ENCODE measurements at regions not wholly inside any gene's neighbourhood (a gene's known extent, or its start where the extent isn't known, plus 50 kb on each side); places are given as distances from the start of the nearest gene placed in this dataset.

GRCh38 chr2:128594953-128595677, 276.4 kb upstream of the HS6ST1 start (continued):
- peak; percentile 54 for TF ChIP-seq PAXIP1 (CRISPR knock-in tag; conservative IDR thresholded peaks at IDR 0.05)
- TF ChIP-seq DPF2 (CRISPR knock-in tag; IDR thresholded peaks at IDR 0.05; ENCODE audit: borderline replicate concordance, low read depth): peak; percentile 30; the same call in 1 of the 2 replicates
- TF ChIP-seq ZNF580 (CRISPR knock-in tag; IDR thresholded peaks at IDR 0.05; ENCODE audit: borderline replicate concordance, low read depth): peak; percentile 22; the same call in 1 of the 2 replicates
- TF ChIP-seq ZNF430 (CRISPR knock-in tag; IDR thresholded peaks at IDR 0.05): no peak
- peak; percentile 79 for TF ChIP-seq FOXA1 (IDR thresholded peaks at IDR 0.05)
- peak; percentile 99 for TF ChIP-seq FOXA1 (CRISPR knock-in tag; IDR thresholded peaks at IDR 0.05)
- TF ChIP-seq FOXK1 (CRISPR knock-in tag; IDR thresholded peaks at IDR 0.05; ENCODE audit: borderline replicate concordance, low read depth): peak; percentile 78; the same call in 1 of the 2 replicates
- TF ChIP-seq ZNF883 (CRISPR knock-in tag; IDR thresholded peaks at IDR 0.05; ENCODE audit: not compliant biosample characterization): peak; percentile 40
- 0 out of 2 replicates have a peak, but pooled peaks have one; percentile 3 for TF ChIP-seq BHLHE40 (IDR thresholded peaks at IDR 0.05; ENCODE audit: low read length)
- TF ChIP-seq SPEN (CRISPR knock-in tag; IDR thresholded peaks at IDR 0.05; ENCODE audit: low read depth): peak; percentile 55; the same call in 1 of the 2 replicates
- peak; percentile 37; the same call in 1 of the 2 replicates for TF ChIP-seq ZMYM2 (CRISPR knock-in tag; IDR thresholded peaks at IDR 0.05)
- TF ChIP-seq ZNF530 (CRISPR knock-in tag; IDR thresholded peaks at IDR 0.05; ENCODE audit: low read depth): no peak
- TF ChIP-seq THAP7 (CRISPR knock-in tag; IDR thresholded peaks at IDR 0.05): 0 out of 2 replicates have a peak, but pooled peaks have one; percentile 34
- no peak for TF ChIP-seq AGO2 (optimal IDR thresholded peaks at IDR 0.05; ENCODE audit: low read depth, low read length)
- peak; percentile 53 for TF ChIP-seq SALL1 (CRISPR knock-in tag; IDR thresholded peaks at IDR 0.05)
- TF ChIP-seq GABPB1 (CRISPR knock-in tag; IDR thresholded peaks at IDR 0.05): 0 out of 2 replicates have a peak, but pooled peaks have one; percentile 41
- TF ChIP-seq ASH2L (IDR thresholded peaks at IDR 0.05; ENCODE audit: insufficient read length, low read depth, low read length): peak; percentile 29
- no peak for TF ChIP-seq LRRFIP1 (CRISPR knock-in tag; conservative IDR thresholded peaks at IDR 0.05)
- TF ChIP-seq ZNF281 (CRISPR knock-in tag; IDR thresholded peaks at IDR 0.05; ENCODE audit: borderline replicate concordance): peak; percentile 37; the same call in 1 of the 2 replicates
